ENCODE measurements at regions not wholly inside any gene's neighbourhood (a gene's known extent, or its start where the extent isn't known, plus 50 kb on each side); places are given as distances from the start of the nearest gene placed in this dataset.
"Not testable (repeated sequence)": the region's sequence is repeated elsewhere in the genome, so short reads cannot be mapped to it uniquely, and the experiment has no call there.

- DNase-seq (ENCODE audit: low spot score), result no peak
Observed at GRCh38 chr18:35827275-35827902, 145.1 kb upstream of the RMP24 start.

DNA sequence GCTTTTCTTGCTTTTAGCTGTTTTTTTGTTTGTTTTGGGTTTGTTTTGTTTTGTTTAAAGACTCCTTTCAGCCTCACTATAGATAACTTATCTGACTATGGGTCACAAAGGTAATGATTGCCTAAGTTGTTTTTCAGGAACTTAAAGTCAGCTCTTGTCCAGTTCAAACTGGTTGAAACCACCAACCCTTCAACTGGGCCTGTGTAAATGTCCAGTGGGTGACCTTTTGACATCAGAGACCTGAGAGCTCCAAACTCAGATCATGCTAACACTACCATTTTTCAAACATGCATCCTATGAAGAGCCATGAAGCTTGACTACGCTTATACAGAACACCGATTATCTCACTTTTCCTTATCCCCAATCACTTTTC, 144.6 kb upstream of the RMP24 start:
- DNase-seq (ENCODE audit: low spot score), result no peak

GRCh38 chr18:35828591-35828990, 143.9 kb upstream of the RMP24 start:
- DNase-seq (ENCODE audit: low spot score), result no peak

DNA sequence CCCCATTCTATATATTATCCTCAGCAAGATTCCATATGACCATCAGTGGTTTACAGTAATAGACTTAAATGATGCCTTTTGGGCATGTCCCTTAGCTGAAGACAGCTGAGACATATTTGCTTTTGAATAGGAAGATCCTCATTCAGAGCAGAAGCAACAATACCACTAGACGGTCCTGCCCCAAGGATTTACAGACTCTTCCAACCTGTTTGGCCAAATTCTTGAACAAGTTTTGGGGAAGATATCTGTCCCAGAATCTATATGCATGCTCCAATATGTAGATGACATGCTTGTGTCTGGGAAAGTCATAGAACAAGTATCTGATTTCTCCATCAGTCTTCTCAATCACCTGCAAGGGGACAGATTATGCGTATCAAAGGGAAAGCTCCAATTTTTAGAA, 137.1 kb upstream of the RMP24 start:
- no peak for DNase-seq (ENCODE audit: low spot score)

- no peak for DNase-seq (ENCODE audit: low spot score)
Observed at GRCh38 chr18:35835833-35836232, 136.6 kb upstream of the RMP24 start.

DNA sequence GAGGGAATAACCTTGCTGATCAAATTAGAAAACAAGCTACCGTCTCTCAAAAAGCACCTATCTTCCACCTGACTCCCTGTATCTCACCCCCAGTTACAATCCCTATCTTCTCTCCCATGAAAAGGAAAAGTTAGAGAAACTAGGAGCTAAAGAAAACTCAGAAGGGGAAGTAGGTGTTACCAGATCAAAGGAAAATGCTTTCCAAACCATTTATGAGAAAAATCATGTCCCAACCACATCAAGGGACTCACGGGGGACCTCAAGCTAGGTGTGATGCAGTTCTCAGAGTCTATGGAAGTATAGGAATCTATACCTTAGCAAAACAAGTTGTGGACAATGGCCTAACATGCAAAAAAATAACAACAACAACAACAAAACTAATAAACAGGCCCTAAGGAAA, 135.5 kb upstream of the RMP24 start:
- DNase-seq (ENCODE audit: low spot score), result no peak

GRCh38 chr18:35837922-35838496, 134.5 kb upstream of the RMP24 start:
- DNase-seq (ENCODE audit: low spot score), result no peak

GRCh38 chr18:35841283-35841682, 131.2 kb upstream of the RMP24 start:
- DNase-seq (ENCODE audit: low spot score), result no peak

DNA sequence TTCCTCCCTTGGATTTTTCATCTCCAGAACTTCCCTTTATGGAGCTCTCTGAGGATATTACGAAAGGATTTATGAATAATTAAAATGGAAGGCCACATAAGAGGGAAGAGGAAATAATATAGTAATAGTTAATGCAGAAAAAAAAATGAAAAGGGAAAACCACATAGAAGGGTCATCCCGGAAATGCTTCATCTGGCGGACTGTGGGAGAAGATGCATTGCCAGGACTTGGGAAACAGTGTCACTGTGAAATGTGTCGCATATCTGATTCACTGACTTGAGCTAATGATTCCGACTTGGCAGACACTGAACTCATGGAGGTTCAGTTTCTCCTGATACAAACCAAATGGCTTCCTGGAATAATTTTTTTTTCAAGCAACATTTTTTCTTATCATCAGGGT, 129.9 kb upstream of the RMP24 start:
- DNase-seq (ENCODE audit: low spot score), result no peak

DNA sequence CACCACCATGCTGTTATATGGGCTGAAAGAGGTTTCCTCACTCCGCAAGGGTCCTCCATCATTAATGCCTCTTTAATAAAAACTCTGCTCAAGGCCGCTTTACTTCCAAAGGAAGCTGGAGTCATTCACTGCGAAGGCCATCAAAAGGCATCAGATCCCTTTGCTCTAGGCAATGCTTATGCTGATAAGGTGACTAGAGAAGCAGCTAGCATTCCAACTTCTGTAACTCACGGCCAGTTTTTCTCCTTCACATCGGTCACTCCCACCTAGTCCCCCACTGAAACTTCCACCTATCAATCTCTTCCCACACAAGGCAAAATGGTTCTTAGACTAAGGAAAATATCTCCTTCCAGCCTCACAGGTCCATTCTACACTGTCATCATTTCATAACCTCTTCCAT, 124.2 kb upstream of the RMP24 start:
- DNase-seq (ENCODE audit: low spot score), result not testable (repeated sequence)

- DNase-seq (ENCODE audit: low spot score), result not testable (repeated sequence)
Observed at GRCh38 chr18:35849241-35849640, 123.2 kb upstream of the RMP24 start.

DNA sequence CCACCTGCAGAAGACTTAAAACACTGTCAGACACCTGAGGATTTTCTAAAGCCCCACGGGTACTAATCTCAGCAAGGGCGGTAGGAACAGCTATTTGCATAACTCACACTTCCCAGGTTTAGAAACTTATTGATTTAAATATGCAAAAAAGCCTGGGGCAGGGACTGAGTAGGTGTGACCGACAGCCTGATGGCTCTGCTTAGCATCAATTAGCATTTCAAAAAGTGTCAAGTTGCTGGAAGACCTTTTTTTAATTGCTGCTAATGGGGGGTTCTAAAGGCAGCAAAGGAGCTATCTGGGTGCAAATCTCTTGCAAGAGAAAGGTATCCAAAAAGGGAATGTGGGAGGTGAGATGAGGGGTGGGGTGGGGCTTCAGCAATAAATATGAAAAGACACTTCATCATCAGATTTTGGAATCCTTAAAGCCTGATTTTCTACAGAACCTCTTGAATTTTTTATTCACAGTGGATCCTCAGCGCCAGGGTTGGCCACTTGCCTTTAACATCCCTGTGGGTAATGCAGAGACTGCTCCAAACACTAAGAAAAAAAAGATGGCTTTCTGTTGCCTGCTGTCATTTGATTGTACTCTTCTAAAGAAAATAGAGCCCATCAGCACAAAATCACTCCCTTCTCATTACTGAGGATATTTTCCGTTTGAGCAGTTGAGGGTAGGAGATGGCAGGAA, 121.1 kb upstream of the RMP24 start:
- no peak for DNase-seq (ENCODE audit: low spot score)

GRCh38 chr18:35852786-35853185, 119.7 kb upstream of the RMP24 start:
- no peak for DNase-seq (ENCODE audit: low spot score)

- DNase-seq (ENCODE audit: low spot score), result no peak
Observed at GRCh38 chr18:35854095-35854494, 118.4 kb upstream of the RMP24 start.

- DNase-seq (ENCODE audit: low spot score), result no peak
Observed at GRCh38 chr18:35856178-35856577, 116.3 kb upstream of the RMP24 start.

GRCh38 chr18:35856721-35857120, 115.8 kb upstream of the RMP24 start:
- not testable (repeated sequence) for DNase-seq (ENCODE audit: low spot score)

DNA sequence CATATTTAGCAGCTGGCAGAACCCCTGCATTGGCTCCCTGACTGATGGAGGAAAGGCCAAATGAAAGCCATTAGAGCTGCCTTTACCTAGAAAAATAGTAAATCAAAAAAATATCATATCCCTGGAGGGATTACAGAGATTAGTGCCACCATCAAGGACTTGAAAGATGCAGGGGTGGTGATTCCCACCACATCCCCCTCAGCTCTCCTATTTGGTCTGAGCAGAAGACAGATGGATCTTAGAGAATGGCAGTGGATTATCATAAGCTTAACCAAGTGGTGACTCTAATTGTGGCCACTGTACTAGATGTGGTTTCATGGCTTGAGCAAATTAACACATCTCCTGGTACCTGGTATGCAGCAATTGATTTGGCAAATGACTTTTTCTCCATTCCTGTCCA, 114.9 kb upstream of the RMP24 start:
- DNase-seq (ENCODE audit: low spot score), result not testable (repeated sequence)

DNA sequence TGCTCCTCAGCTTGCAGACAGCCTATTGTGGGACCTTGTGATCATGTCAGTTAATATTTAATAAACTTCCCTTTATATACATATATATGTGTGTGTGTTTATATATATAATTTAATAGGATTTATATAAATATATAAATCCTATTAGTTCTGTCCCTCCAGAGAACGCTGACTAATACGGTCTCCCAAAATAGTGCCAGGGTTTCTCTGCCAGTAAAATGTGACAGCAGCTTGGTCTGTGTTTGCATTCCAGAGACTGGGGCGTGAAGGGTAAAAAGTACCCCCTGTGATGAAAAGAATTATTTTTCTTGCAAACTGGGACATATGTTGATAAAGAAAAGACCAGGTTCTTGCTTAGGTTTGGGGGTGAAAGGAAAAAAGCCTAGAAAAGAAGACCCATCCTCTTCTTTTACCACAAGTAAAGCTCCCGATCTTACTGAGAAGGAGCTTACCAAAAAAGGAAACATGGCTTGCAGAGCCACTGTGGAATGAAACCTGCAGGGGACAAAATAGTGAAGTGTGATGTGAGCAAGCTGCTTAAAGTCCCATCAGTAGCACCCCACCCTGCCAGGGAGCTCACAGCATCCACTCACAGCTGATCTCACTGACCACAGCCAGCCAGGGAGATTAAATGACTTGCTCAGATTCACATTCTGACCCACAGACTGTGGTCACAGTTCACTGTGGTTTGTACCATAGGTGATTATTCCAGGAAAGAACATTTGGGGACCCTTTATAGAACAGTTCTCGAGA, 110.9 kb upstream of the RMP24 start:
- DNase-seq (ENCODE audit: low spot score), result no peak

DNA sequence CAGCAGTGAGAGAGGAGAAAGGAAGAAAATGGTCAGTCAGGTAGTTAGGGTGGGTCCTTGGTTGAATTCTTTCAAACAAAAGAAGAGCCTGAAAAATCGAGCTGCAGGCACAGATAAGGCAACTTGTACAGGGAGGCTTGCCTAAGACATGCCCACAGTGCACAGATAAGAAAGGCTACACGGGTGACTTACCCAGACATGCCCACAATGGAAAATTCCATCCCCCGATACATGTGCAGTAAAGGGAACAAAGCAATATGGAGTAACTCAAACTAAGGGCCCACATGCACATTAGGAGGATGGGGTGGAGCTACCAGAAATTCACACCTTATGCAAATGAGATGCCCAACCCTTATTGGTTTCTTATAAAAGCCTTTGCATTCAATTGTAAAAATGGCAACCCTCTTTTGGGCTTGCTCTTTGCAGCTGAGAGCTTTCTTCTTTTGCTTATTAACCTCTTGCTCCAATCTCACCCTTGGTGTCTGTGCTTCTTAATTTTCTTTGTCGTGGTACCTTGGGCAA, 110.3 kb upstream of the RMP24 start:
- no peak for DNase-seq (ENCODE audit: low spot score)

- no peak for DNase-seq (ENCODE audit: low spot score)
Observed at GRCh38 chr18:35864916-35865315, 107.6 kb upstream of the RMP24 start.

GRCh38 chr18:35868915-35869314, 103.6 kb upstream of the RMP24 start:
- DNase-seq (ENCODE audit: low spot score), result no peak

GRCh38 chr18:35871337-35871736, 101.1 kb upstream of the RMP24 start:
- no peak for DNase-seq (ENCODE audit: low spot score)

DNA sequence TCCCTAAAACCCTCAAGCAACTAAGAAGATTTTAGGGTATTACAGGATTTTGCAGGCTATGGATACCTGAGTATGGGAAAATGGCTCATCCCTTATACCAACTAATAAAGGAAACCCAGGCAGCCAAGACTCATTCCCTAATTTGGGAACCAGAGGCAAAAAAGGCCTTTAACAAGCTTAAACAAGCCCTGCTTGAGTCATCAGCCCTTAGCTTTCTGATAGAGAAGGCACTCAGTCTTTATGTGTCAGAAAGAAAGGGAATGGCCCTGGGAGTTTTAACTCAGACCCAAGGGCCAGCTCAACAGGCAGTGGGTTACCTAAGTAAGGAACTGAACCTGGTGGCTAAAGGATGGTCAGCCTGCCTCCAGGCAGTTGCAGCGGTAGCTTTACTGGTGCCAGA, 96.9 kb upstream of the RMP24 start:
- no peak for DNase-seq (ENCODE audit: low spot score)

All from GM03348 (cell line).